ENCODE measurements at regions not wholly inside any gene's neighbourhood (a gene's known extent, or its start where the extent isn't known, plus 50 kb on each side); places are given as distances from the start of the nearest gene placed in this dataset.

DNA sequence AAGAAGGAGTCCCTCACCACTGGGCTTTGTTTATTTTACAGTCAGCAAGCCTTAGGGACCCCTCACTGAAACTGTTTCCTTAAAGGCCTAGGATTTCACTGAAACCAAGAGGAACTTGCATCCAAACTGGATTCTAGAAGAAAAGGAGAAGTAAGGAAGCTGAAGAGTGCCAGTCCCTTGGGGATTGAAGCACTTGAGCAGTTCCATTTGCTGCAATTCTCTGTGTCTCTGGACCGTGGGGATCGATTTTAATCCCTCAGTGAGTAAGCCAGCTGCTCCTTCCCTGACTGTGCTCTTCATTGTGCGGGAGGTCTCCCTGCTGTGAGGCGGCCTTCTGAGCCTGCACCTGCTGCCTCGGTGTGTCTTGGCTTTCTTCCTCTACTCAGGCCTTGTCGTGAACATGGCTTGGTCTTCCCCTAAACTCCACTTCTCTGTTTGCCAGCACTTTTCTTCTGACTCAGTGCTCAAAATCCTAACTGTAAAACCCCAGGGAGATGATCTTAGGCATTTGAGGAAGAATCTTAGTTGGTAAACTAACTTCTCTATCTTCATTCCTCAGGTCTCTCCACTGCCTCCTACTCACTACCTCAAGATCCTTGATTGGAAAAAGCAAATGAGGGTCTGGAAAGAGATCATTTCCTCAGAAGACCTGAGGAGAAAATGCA, 132.6 kb downstream of the SLC38A6 start:
- no peak overlapping the region for H3K4me3 Mint-ChIP-seq (ENCODE audit: unreplicated experiment)
- no peaks in the 10 kb centered on the region for H3K4me1 Mint-ChIP-seq (ENCODE audit: low read depth, unreplicated experiment)
- Histone ChIP-seq H3K4me3 (ENCODE audit: insufficient read depth, low read depth, low read length) (no peak overlapping the region), H3K4me1 (ENCODE audit: insufficient read depth, low read length) (peaks cover 16% of the 10 kb centered on the region), H4K20me1 (ENCODE audit: insufficient read depth, low read length) (no peaks in the 10 kb centered on the region), H2AFZ (ENCODE audit: low read depth, low read length) (no peak overlapping the region), H3K27me3 (ENCODE audit: insufficient read depth, low read length) (no peaks in the 10 kb centered on the region), H3K27ac (ENCODE audit: low read depth, low read length) (no peak overlapping the region), H3K36me3 (ENCODE audit: insufficient read depth, low read length) (no peaks in the 10 kb centered on the region), H3K4me2 (ENCODE audit: low read length) (no peak overlapping the region), H3K9me3 (ENCODE audit: insufficient read depth, low read depth, low read length) (peaks cover 15% of the 10 kb centered on the region), H3K9ac (ENCODE audit: low read length) (no peak overlapping the region), H3K79me2 (ENCODE audit: insufficient read depth, low read length) (no peaks in the 10 kb centered on the region)
- DNase-seq (ENCODE audit: low read depth), result no peak
- no peak for TF ChIP-seq EZH2 (IDR thresholded peaks at IDR 0.05; ENCODE audit: insufficient read depth, low read length)
- TF ChIP-seq, protein P1, sequence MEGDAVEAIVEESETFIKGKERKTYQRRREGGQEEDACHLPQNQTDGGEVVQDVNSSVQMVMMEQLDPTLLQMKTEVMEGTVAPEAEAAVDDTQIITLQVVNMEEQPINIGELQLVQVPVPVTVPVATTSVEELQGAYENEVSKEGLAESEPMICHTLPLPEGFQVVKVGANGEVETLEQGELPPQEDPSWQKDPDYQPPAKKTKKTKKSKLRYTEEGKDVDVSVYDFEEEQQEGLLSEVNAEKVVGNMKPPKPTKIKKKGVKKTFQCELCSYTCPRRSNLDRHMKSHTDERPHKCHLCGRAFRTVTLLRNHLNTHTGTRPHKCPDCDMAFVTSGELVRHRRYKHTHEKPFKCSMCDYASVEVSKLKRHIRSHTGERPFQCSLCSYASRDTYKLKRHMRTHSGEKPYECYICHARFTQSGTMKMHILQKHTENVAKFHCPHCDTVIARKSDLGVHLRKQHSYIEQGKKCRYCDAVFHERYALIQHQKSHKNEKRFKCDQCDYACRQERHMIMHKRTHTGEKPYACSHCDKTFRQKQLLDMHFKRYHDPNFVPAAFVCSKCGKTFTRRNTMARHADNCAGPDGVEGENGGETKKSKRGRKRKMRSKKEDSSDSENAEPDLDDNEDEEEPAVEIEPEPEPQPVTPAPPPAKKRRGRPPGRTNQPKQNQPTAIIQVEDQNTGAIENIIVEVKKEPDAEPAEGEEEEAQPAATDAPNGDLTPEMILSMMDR (IDR thresholded peaks at IDR 0.05; ENCODE audit: insufficient read depth, low read depth, low read length), result no peak
- H3K27ac Mint-ChIP-seq (ENCODE audit: unreplicated experiment), result no peak overlapping the region
- peaks cover 13% of the 10 kb centered on the region for H3K36me3 Mint-ChIP-seq (ENCODE audit: low read depth, unreplicated experiment)
- peaks cover 16% of the 10 kb centered on the region for H3K9me3 Mint-ChIP-seq (ENCODE audit: unreplicated experiment)
- H3K27me3 Mint-ChIP-seq (ENCODE audit: low read depth, unreplicated experiment), result no peaks in the 10 kb centered on the region
- FAIRE-seq, result no peak

GRCh38 chr14:61112506-61112905, 131.5 kb downstream of the SLC38A6 start:
- peaks cover 15% of the 10 kb centered on the region for H3K9me3 ChIP-seq (ENCODE audit: insufficient read depth, low read depth, low read length)
- no peaks in the 10 kb centered on the region for H3K27me3 Mint-ChIP-seq (ENCODE audit: low read depth, unreplicated experiment)
- H3K27me3 ChIP-seq (ENCODE audit: insufficient read depth, low read length), result no peaks in the 10 kb centered on the region
- no peak overlapping the region for H3K4me2 ChIP-seq (ENCODE audit: low read length)
- no peaks in the 10 kb centered on the region for H3K36me3 ChIP-seq (ENCODE audit: insufficient read depth, low read length)
- TF ChIP-seq, protein P1 (IDR thresholded peaks at IDR 0.05; ENCODE audit: insufficient read depth, low read depth, low read length), result no peak
- TF ChIP-seq EZH2 (IDR thresholded peaks at IDR 0.05; ENCODE audit: insufficient read depth, low read length), result no peak
- no peak for FAIRE-seq
- no peak overlapping the region for H3K4me3 ChIP-seq (ENCODE audit: insufficient read depth, low read depth, low read length)
- H3K4me1 ChIP-seq (ENCODE audit: insufficient read depth, low read length), result peaks cover 16% of the 10 kb centered on the region
- no peak overlapping the region for H3K9ac ChIP-seq (ENCODE audit: low read length)
- H3K4me3 Mint-ChIP-seq (ENCODE audit: unreplicated experiment), result no peak overlapping the region
- no peak overlapping the region for H3K27ac Mint-ChIP-seq (ENCODE audit: unreplicated experiment)
- no peaks in the 10 kb centered on the region for H3K79me2 ChIP-seq (ENCODE audit: insufficient read depth, low read length)
- H3K9me3 Mint-ChIP-seq (ENCODE audit: unreplicated experiment), result peaks cover 16% of the 10 kb centered on the region
- H3K36me3 Mint-ChIP-seq (ENCODE audit: low read depth, unreplicated experiment), result peaks cover 15% of the 10 kb centered on the region
- no peak for DNase-seq (ENCODE audit: low read depth)
- no peaks in the 10 kb centered on the region for H3K4me1 Mint-ChIP-seq (ENCODE audit: low read depth, unreplicated experiment)
- H3K27ac ChIP-seq (ENCODE audit: low read depth, low read length), result no peak overlapping the region
- H4K20me1 ChIP-seq (ENCODE audit: insufficient read depth, low read length), result no peaks in the 10 kb centered on the region
- no peak overlapping the region for H2AFZ ChIP-seq (ENCODE audit: low read depth, low read length)

GRCh38 chr14:61111731-61112130, 130.7 kb downstream of the SLC38A6 start:
- Histone ChIP-seq H3K36me3 (ENCODE audit: insufficient read depth, low read length) (no peaks in the 10 kb centered on the region), H4K20me1 (ENCODE audit: insufficient read depth, low read length) (no peaks in the 10 kb centered on the region), H3K79me2 (ENCODE audit: insufficient read depth, low read length) (no peaks in the 10 kb centered on the region), H3K9me3 (ENCODE audit: insufficient read depth, low read depth, low read length) (peaks cover 15% of the 10 kb centered on the region), H3K4me2 (ENCODE audit: low read length) (peak overlapping the region; percentile 65), H3K9ac (ENCODE audit: low read length) (peak overlapping the region; percentile 25), H3K27ac (ENCODE audit: low read depth, low read length) (peak overlapping the region; percentile 43), H3K4me1 (ENCODE audit: insufficient read depth, low read length) (peaks cover 21% of the 10 kb centered on the region), H3K4me3 (ENCODE audit: insufficient read depth, low read depth, low read length) (no peak overlapping the region), H3K27me3 (ENCODE audit: insufficient read depth, low read length) (no peaks in the 10 kb centered on the region), H2AFZ (ENCODE audit: low read depth, low read length) (peak overlapping the region; percentile 50)
- no peaks in the 10 kb centered on the region for H3K4me1 Mint-ChIP-seq (ENCODE audit: low read depth, unreplicated experiment)
- TF ChIP-seq, protein P1 (IDR thresholded peaks at IDR 0.05; ENCODE audit: insufficient read depth, low read depth, low read length), result no peak
- TF ChIP-seq EZH2 (IDR thresholded peaks at IDR 0.05; ENCODE audit: insufficient read depth, low read length), result no peak
- no peaks in the 10 kb centered on the region for H3K27me3 Mint-ChIP-seq (ENCODE audit: low read depth, unreplicated experiment)
- no peak overlapping the region for H3K4me3 Mint-ChIP-seq (ENCODE audit: unreplicated experiment)
- H3K27ac Mint-ChIP-seq (ENCODE audit: unreplicated experiment), result no peak overlapping the region
- peaks cover 16% of the 10 kb centered on the region for H3K9me3 Mint-ChIP-seq (ENCODE audit: unreplicated experiment)
- H3K36me3 Mint-ChIP-seq (ENCODE audit: low read depth, unreplicated experiment), result peaks cover 15% of the 10 kb centered on the region
- DNase-seq (ENCODE audit: low read depth), result no peak
- FAIRE-seq, result no peak

All from astrocyte (in vitro differentiated cells and primary cell).